HG02852 (cell line): ENCODE measurements at regions not wholly inside any gene's neighbourhood (a gene's known extent, or its start where the extent isn't known, plus 50 kb on each side); places are given as distances from the start of the nearest gene placed in this dataset.

Experiments used
- ATAC-seq: cut with Tn5 transposase; IDR thresholded peaks from one replicate; pipeline ENCODE4 v1.9.1; 2021; ENCODE audit warnings: mild to moderate bottlenecking, moderate library complexity; ENCODE audit not compliant: unreplicated experiment

DNA sequence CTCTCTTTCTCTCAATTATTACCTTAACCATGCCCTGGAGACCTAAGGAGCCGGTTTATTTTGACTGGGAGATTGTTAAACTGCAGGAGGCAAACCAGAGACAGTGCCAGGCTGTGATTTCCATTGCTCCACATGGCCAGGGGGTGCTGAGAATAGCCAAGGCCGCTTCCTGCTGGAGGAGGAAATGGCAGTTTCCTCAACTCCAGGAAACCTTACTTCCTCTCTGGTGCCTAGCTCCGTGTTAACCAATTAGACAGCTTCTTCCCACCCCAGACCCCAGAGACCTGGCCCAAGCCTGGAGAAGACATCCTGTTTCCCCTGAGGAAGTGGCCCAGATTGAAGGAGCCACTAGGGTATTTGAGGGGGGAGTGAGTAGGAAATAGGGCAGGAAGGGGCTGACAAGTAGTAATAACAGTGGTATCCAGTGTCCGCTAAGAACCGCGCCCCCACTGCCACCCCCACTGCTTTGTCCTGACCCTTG lies 161.2 kb downstream of the PLPP3 start:
- ATAC-seq, result no peak

DNA sequence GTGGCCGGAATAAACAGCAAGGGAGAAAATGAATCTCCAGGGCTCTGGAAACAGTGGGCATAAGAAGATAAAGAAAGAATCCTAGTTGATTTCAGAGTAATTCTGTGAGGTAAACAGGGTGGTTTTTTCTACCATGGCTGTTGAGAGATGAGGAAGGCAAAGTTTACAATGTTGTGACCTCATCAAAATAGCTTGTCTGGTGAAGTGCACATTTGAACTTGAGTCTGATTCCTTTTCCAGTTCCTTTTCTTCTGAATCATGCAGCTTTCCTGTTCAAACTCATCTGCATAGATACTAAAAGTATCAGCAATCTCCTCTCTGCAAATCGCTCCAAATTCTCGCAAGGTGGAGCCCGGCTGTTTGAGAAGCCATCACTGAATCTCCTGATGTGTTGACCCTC lies 161.7 kb downstream of the PLPP3 start:
- no peak for ATAC-seq

DNA sequence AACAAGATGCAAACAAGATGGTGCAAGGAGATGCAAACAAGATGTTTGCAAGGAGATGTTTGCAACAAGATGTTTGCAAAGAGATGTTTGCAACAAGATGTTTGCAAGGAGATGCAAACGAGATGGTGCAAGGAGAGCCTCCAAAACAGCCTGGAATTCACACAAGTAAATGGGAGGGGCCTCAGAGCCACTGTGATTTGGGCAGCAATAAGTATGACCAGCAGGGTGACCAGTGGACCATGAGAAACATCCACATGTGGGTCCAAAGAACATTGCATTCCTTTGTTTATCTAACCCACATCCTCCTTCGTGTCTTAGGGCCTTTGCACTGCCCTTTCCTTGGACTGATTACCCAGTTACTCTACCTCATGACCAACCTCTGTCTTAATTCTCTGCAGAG lies 162.9 kb downstream of the PLPP3 start:
- no peak for ATAC-seq

DNA sequence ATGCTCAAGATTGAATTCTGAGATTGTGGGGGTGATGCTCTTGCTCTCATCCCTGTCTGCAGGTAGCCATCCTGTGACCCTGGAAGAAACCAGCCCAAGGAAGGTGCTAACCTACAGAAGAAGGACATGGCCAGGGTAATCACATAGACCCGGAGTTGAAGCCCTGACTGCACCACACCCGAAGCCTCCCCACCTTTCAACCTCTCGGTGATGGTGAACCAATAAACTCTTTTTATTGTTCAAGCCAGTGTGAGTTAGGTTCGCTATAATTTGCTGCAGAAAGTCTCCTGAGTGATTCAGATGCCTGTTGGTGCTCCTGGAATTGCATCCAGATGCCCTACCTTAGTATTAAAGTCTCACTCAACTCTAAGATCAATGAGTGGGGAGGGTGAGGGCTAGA lies 163.6 kb downstream of the PLPP3 start:
- ATAC-seq, result no peak

DNA sequence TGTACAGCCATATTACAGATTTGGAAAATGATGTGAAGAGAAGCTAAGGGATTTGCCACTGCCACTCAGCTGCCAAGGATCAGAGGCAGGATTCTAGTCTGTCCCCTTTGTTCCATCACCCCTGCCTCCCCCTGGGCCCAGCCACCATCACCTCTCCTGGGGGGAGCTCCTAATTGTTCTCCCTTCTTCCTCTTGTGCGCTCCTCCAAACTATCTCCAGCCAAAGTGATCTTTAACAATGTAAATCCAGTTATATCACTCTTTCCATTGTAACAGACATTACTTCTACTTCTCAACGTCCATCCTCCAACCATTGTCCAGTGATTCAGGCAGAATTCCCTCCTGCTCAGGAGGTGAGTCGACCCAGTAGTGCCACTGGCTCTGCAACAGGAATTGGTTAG lies 164.1 kb downstream of the PLPP3 start:
- ATAC-seq, result no peak

DNA sequence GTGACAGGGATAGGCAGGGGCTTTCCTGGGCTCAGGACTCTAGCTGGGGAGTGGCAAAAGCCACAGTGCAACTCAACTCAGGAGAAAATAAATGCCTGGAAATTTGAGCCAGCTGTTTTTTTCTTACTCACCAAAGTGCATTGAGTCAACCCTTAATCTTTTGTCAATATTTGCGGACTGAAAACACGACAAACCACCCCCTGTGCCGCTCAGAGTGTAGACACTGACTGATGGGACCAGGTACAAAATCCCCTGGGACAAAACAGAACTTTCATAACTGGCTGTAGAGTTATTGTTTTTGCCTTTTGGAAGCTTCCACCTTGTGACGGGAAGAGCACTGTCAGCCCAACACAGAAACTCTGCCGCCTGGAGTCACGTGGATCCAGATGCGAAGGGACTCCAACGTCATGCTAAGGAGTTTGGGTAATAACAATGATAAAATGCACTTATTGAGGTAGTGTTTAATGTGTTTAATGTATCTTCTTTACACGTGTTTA lies 164.6 kb downstream of the PLPP3 start:
- ATAC-seq, result no peak

DNA sequence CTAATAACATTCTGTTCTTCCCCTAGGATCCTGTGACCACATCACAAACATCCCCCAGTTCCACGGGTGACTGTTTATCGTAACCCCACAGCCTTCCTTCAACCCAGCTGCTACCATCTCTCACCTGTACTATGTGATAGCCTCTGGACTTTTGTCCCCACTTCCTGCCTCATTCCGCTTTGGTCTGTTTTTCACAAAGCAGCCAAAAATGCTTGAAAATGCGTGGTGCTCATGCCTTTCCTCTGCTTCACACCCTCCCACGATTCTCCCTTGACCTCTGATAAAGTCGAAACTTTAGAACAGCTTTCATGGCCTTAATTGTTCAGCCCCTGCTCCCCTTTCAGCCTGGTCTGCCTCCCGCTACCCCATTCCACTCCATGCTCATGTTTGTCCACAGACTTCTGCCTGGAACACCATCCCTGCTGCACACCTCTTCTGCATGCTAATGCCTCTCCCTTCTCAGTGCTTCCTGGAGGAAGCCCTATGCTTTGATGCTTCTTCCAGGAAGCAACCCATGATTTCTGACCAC lies 165.6 kb downstream of the PLPP3 start:
- no peak for ATAC-seq

DNA sequence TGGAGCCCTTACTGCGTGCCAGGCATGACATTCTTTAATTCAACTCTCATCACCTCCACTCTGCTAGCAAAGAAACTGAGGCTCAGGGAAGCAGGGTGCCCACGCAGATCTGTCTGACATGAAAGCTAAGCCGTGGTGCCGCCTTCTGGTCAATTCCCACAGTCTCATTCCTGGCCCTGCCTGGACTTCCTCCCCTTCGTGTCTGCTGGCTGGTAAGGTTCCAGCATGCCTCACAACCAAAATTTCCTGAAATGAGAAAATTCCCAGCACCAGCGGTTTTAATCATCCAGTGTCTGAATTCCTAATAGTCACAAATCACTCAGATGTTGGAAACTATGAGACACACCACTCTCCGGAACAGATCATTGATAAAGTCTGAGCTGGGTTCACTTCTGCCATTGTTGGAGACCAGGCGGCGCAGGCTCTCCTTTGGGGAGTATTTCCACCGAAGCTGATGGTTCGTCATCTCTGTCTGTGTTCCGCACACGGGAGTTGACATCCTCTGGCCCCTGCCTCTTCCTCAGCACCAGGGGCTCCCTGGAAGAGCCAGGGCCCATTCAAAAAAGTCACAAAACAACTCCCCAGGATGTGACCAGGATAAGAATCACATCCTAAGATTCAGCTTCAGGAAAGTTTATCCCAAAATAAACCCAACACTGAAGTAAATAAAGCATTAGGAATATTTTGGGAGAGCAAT lies 167.7 kb downstream of the PLPP3 start:
- ATAC-seq, result no peak

DNA sequence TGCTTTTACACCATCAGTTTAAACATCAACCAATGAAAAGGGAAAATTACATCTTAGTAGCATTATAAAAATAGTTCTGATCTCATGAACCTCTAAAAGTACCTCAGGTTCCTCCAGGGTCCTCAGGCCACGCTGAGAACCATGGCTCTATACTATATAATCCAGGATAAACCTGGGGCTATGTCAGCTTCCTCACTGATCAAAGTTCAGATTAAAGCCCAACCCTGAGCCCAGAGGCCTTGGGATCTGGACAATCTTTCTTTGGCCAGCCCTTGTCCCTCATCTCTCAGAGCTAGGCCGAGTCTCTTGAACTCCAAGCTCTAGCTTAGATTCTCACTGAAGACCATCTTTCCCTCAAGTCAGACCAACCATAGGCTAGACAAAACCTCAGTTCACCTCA lies 168.3 kb downstream of the PLPP3 start:
- ATAC-seq, result no peak

DNA sequence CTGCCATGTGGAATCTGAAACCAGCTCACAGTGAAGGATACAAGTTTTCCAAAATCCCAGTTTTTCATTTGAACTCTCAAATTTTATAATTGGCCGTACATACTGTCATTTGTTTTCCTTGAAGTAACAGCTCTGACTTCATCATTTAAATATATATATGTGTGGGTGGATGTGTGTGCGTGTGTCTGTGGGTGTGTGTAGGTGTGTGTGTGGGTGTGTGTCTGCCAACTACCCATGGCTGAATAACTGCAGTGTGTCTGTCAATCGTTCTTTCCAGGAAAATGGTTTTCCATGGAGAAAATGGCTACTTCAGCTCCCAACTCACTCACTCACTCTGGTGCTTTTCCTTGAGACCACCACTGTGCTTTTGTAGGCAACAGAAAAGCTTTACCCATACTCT lies 169.0 kb downstream of the PLPP3 start:
- ATAC-seq, result no peak

DNA sequence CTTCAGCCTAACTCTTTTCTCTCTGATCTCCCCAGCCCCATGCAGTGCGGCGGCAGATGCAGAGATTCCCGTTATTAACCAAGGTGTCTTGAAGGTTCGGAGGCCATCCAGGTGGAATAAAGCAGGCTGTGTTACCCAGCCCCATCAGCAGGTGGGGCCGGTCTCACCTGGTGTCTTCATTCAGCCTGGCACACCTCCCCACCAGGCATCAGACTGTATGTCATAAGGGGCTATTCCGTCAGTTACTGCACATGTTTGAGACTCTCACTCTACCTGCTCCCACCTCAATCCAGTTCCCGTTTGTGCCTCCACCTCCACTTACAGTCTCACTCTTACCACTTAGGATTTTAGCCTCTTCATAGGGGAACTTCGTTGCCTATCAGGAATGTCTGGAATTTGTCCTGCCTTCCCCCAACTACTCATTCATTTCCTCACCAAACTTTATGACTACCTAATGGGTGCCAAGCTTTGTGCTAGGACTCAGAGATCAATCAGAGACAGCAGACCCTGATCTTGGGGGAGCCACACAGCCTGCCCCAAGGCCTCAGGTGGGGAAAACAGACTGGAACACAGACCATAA lies 170.2 kb downstream of the PLPP3 start:
- ATAC-seq, result no peak

DNA sequence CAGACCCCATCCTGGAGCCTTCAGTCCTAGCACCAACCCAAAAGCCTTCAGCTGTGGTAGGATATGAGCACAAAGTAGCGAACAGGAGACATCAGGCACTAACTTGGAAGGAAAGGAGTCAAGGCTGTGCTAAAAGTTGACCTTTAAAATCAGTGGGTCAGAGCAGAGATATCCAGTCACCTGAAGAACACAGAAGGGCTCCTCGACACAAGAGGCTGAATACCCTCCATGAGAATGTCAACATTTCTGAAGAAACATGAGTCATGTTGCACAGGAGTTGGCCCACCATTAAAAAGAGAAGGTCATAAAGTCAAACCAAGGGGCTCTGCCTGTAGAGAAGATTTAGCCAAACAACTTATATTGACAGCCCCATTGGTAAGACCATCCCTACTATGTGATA lies 172.5 kb downstream of the PLPP3 start:
- no peak for ATAC-seq

DNA sequence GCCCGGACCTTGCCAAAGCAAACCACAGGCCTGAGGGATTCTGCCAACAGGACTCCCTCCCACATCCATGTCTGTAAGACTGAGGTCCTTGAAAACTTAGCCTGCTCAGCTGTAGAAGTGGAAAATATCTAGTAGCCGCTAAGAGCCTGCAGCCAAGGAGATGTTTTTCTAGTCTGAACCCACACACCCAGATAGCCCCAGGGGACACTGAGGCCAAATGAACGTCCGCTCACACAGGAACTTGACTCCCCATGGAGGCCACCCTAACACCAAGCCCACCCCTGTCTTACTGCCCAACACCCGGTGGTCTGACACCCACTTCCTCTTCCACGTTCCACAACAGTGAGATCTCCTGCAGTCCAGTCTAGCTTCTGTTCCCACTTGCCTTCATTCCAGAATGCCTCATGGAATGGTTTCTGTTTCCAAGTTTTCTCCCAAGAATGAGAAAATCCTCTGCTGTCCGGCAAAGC lies 174.8 kb downstream of the PLPP3 start:
- no peak for ATAC-seq

DNA sequence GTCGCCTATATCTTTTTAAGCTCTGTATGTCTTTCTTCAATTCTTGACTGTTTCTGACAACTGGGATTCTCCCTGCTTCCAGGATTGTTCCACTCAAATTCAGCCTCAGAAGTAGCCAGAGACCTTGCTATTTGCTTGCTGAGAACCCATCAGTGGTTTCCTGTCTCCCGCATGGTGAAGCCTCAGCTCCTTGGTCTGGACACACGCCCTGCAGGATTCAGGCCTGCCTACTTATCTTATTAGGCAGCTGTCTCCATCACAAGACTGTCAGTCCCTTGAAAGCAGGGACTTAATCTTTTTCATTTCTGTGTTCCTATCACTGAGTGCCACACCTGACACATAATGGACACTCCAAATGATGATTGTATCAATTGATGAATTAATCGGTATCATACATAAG lies 175.3 kb downstream of the PLPP3 start:
- no peak for ATAC-seq

DNA sequence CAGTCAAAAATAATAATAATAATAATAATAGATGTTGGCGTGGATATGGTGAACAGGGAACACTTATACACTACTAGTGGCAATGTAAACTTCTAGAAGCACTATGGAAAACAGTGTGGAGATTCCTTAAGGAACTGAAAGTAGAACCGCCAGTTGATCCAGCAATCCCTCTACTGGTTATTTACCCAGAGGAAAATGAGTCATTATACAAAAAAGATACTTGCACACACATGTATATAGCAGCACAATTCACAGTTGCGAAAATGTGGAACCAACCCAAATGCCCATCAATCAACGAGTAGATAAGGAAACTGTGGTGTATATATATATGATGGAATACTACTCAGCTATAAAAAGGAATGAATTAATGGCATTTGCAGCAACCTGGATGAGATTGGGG lies 176.0 kb downstream of the PLPP3 start:
- ATAC-seq, result no peak

DNA sequence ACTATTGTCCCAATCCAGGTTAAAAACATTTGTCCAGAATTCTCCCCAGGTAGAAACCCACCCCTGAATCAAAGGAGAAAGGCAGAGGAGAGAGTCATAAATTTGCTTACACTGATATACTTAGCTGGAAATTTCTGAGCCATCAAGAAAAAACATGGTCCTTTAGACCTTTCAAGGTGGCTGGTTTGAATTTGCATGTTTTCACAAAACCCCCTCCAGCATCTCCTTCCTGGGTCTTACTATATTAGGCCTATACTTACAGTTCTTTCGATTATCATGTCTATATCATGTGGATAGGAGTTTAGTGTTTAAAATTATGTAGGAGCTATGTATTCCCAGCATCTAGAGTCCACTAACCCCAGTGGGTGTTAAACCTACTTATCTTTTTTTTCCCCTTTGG lies 178.2 kb downstream of the PLPP3 start:
- ATAC-seq, result no peak

DNA sequence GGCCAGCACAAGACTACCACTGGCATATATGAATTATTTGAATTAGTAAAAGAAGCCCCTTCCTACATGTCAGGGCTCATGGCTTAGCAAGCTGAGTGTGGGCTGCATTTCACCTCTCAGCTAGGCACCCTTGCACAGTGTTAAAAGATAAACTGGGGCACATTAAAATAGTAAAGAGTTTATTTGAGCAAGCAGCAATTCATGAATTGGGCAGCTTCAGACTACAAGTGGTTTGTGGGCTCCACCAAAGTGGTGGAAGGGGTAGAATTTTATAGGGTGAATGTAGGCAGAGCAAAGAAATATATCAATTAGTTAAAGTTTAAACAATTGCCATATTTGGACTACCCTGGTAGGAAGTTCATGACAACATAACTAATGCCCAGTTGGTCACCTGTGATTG lies 178.8 kb downstream of the PLPP3 start:
- ATAC-seq, result no peak

DNA sequence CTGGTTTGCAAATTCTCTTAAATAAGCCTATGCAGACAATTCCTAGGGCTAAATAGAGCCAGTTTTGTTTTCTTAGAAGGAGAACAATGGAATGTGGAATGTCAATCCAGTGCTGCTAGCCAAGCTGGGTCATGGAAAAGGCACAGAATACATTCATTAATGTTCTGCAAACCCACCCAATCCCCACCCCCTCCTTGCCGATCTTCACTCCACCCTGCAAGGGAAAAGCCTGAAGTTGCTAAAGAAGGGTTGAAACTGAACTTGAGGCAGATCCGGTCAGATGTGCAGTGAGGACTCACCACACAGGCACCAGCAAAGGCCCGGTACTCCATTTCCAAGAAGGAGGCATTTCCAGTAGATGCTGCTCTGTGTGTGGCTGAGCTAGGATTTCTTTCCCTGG lies 179.6 kb downstream of the PLPP3 start:
- ATAC-seq, result no peak

DNA sequence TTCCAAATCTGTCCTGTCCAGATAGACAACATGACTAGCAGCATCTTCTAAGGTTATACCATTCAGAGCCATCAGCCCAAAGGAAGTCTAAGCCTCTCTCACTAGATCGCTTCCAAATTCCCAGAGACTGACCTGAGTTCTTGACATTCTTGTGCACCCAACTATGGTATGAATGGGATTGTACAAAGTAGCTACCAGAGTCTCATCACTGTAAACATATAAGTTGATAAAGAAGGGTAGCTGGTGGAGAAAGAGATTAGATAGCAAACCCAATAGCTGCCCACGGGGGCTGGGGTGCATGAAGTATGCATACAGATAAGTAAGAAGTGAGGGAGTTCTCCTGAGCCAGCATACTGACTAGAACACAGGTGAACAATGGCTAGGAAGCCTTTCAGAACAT lies 180.0 kb downstream of the PLPP3 start:
- no peak for ATAC-seq

DNA sequence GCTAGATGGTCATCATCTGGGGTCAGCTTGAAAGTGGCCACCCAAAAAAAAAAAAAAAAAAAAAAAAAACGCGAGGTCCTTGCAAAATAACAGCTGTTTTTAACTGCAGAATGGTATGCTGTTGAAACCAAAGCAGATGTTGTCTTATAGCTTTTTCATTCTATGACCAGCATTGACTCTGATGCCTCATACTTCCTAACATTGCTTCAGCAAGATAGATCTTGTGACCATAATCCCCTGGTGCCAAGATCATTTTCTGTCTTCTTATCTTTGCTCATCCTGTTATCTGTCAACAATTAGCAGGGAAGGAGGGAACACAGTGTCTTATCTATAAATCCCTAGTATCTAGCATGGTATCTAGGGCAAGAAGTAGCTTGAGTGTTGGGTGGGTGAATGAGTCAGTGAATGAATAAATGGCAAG lies 181.5 kb downstream of the PLPP3 start:
- no peak for ATAC-seq

DNA sequence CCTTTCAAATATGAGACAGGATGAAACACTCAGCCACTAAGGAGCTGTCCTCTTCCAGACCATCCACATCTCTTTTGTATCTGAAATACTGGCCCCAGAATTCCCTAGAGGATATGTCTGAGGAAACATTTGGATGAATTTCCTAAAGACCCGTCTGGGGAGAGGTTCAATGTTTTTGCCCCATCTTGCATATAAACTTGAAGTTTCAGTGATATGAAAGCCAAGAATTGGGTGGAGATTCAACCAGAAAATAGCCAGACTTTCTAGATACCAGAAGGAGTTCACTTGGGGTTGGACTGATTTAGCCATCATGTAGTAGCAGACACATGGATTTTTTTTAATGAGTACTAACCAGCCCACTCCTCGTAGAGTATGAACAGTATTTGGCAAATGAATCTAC lies 182.0 kb downstream of the PLPP3 start:
- ATAC-seq, result no peak

DNA sequence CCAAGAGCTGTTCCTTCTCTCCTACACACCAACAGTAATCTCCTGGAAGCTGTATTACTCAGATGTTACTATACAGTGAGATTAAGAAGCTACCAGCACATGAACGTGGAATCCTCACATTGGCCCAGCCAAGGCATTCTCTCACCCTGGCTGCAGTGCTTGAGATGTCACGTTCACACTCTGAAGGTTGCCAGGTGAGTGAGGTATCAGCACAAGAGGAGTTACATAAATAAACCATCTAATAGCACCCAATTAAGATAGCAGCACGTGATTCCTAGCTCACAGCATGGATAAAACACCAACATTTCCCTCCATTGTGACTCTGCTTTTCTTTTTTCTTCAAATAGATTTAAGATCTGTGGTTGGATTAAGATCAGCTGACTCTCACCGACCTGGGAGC lies 182.8 kb downstream of the PLPP3 start:
- ATAC-seq, result no peak
